22Rv1 (cell line): ENCODE measurements at regions not wholly inside any gene's neighbourhood (a gene's known extent, or its start where the extent isn't known, plus 50 kb on each side); places are given as distances from the start of the nearest gene placed in this dataset.

ENCODE experiments used
- ZFX ChIP-seq: fragments of 450-650 bp; IDR thresholded peaks from 2 replicates; pipeline ENCODE4 v1.6.1; 2017; ENCODE audit warnings: antibody characterized with exemption, borderline replicate concordance
- TF ChIP-seq, protein P1 (sequence below): fragments of 450-650 bp; IDR thresholded peaks from 2 replicates; pipeline ENCODE4 v1.5.1; 2017; ENCODE audit warnings: mild to moderate bottlenecking

DNA sequence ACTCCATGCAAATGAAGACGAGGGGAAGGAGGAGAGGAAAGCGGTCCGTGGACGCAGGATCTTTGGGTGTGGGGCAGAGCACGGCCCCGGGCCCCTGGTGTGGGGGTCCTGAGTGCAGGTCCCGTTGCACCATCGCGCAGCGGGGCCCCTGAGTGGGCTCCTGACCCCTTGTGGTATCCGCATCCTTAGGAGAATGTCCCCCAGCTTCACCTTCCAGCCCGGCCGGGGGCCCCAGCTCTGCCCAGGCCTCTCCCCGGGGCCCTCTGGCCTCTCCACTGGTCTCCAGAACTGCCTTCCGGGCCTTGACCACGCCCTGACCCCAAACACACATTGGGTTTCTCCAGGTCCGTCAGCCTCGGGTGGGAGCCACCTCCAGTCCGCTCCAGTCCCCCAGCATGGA is 431.8 kb upstream of the SALL3 start:
- TF ChIP-seq ZFX, result no peak
- TF ChIP-seq, protein P1, sequence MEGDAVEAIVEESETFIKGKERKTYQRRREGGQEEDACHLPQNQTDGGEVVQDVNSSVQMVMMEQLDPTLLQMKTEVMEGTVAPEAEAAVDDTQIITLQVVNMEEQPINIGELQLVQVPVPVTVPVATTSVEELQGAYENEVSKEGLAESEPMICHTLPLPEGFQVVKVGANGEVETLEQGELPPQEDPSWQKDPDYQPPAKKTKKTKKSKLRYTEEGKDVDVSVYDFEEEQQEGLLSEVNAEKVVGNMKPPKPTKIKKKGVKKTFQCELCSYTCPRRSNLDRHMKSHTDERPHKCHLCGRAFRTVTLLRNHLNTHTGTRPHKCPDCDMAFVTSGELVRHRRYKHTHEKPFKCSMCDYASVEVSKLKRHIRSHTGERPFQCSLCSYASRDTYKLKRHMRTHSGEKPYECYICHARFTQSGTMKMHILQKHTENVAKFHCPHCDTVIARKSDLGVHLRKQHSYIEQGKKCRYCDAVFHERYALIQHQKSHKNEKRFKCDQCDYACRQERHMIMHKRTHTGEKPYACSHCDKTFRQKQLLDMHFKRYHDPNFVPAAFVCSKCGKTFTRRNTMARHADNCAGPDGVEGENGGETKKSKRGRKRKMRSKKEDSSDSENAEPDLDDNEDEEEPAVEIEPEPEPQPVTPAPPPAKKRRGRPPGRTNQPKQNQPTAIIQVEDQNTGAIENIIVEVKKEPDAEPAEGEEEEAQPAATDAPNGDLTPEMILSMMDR, result no peak
